Hematopoietic multipotent progenitor cell treated with erythropoietin and hydrocortisone succinate and interleukin-3 and kit ligand, for 17 days (in vitro differentiated cells): ENCODE measurements at regions not wholly inside any gene's neighbourhood (a gene's known extent, or its start where the extent isn't known, plus 50 kb on each side); places are given as distances from the start of the nearest gene placed in this dataset.
"Not testable (repeated sequence)": the region's sequence is repeated elsewhere in the genome, so short reads cannot be mapped to it uniquely, and the experiment has no call there.

ENCODE experiments used
- DNase-seq: peaks from one replicate; pipeline ENCODE4 v3.0.0-alpha.2; 2015; ENCODE audit warnings: low spot score

GRCh38 chr15:44817797-44818196, 81.5 kb downstream of the TRIM69 start:
- DNase-seq: not testable (repeated sequence)

GRCh38 chr15:44819331-44819987, 83.1 kb downstream of the TRIM69 start:
- not testable (repeated sequence) for DNase-seq

GRCh38 chr15:44820535-44820934, 84.2 kb downstream of the TRIM69 start:
- DNase-seq: not testable (repeated sequence)

- DNase-seq: not testable (repeated sequence)
Observed at GRCh38 chr15:44820967-44821366, 84.6 kb downstream of the TRIM69 start.

DNA sequence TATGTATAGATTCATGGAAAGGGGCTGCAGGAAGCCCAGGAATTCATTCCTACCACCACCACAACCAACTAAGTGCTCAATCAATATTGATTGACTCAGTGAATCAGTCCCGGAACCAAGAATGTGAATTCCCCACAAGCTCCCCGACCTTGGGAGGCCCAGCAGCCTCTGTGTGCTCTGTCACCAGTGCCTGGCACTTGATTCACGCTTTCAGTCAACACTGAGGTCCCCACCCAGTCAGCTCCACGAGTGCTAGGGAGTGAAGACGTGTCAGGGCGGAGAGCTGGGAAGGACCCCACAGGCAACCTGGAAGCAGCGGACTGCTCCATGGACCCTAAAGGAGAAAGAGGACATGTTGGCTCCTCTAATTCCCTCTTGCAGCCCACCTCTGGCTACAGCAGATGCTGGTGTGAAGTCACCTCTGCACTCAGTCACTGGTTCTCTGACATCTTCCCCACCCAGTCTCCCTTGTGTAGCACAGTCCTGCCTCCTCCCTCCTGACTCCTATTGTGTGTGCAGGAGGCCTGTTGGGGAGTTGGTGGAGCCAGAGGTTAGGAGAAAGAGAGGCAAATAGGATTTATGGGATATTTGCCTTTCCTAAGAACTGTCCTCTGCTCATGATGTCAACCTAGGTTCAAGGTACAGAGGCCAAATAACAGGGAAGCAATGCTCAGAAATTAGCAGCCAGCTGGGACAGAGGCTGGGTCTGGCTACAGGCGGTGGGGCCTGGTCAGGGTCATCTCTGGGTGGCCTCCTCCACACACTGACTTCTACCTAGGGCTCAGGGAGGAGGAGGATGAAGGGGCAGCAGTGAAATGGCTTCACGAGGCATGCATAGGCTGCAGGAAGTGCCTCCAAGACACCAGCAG, 88.2 kb downstream of the TRIM69 start:
- DNase-seq: not testable (repeated sequence)

DNA sequence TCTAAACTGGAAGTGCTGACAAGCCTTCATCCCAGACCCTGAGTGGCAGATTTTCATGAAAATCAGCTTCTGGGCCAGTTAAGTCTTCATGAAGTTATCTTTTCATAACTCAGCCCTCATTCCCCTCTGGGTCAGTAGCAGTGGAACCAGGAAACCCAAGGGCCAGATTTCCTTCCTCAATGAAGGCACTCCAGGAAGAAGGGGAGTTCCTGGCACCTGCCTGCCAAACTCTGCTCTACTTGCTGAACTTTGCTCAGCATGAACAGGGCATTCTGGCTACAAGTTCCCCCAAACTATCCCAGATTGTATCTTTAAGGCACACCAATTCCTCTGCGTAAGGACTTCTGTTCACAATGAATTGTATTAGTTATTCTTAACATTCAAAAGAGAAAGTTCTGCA, 90.3 kb downstream of the TRIM69 start:
- not testable (repeated sequence) for DNase-seq

- DNase-seq: not testable (repeated sequence)
Observed at GRCh38 chr15:44828229-44828914, 92.0 kb downstream of the TRIM69 start.

DNA sequence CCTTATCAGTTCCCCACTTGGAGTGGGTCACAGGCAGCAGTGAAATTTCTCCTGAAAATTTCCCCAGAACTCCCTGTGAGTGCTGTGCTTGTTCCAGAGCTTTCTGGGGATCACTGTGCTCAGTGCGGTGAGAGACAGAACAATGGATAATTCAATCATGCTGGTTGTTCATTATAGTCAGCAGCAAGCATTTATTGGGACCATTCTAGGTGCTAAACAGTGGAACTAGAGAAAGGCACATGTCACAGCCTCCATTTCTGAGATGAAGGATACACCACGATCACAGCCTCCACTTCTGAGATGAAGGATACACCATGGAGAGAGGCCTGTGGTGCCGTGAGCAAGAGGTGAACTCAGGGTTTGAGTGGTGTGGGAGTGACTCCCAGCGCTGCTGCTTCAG, 92.8 kb downstream of the TRIM69 start:
- not testable (repeated sequence) for DNase-seq

- not testable (repeated sequence) for DNase-seq
Observed at GRCh38 chr15:44830692-44831408, 94.5 kb downstream of the TRIM69 start.

- not testable (repeated sequence) for DNase-seq
Observed at GRCh38 chr15:44831409-44831741, 95.0 kb downstream of the TRIM69 start.

DNA sequence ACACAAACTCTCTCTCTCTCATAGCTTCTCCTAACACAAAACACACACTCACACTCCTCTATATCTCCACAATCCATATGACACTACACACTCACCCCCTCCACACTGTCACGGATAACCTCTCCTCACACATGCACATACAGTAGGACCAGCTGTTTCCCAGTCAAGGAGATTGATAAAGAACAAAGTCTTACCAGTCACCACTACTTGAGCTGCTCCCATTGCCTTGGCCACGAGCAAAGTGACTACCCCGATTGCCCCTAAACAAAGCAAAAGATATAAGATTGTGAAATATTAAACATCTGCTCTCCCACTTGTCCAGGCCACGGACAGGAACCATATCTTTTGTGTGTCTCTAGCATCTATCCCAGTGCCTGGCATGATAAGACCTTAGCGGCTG, 95.8 kb downstream of the TRIM69 start:
- not testable (repeated sequence) for DNase-seq

- not testable (repeated sequence) for DNase-seq
Observed at GRCh38 chr15:44833081-44833480, 96.8 kb downstream of the TRIM69 start.

- not testable (repeated sequence) for DNase-seq
Observed at GRCh38 chr15:44833761-44834160, 97.4 kb downstream of the TRIM69 start.

GRCh38 chr15:44835082-44835481, 98.8 kb downstream of the TRIM69 start:
- not testable (repeated sequence) for DNase-seq

GRCh38 chr15:44836094-44836493, 99.8 kb downstream of the TRIM69 start:
- no peak for DNase-seq

DNA sequence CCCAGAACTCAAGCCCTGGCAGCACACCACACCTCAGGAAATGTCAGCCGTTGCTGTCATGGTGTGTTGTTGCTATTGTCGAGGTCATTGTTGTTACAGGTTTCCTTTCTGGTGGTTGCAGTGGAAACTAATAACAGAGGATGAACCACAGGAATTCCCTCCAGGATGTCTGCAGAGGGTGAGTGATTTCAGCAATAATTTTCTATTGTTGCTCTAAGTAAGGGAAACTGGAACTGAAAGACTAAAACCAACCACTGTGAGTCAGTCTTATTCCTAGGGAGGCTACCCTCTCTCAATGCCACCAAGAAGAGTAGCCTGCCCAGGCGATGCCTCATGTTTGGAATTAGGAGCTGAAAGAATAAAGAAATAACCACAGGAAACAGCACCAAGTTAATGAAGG, 102.6 kb downstream of the TRIM69 start:
- DNase-seq: not testable (repeated sequence)

DNA sequence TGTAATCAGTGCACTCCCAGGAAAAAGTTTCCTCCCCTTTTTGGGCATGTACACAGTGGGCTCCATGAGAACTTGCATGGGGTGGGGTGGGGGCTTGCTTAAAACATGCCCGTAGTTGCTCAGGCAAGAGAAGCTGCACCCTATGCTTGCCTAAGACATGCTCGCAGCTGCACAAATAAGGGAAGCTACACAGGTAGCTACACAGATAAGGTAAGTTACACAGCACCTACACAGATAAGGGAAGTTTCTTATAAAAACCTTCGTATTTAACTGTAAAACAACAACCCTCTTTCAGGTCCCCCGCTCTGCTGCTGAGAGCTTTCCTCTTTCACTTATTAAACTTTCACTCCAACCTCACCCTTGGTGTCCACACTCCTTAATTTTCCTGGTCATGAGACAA, 105.4 kb downstream of the TRIM69 start:
- DNase-seq: not testable (repeated sequence)

- not testable (repeated sequence) for DNase-seq
Observed at GRCh38 chr15:44842883-44843282, 106.6 kb downstream of the TRIM69 start.

GRCh38 chr15:44844936-44845335, 108.6 kb downstream of the TRIM69 start:
- DNase-seq: not testable (repeated sequence)

DNA sequence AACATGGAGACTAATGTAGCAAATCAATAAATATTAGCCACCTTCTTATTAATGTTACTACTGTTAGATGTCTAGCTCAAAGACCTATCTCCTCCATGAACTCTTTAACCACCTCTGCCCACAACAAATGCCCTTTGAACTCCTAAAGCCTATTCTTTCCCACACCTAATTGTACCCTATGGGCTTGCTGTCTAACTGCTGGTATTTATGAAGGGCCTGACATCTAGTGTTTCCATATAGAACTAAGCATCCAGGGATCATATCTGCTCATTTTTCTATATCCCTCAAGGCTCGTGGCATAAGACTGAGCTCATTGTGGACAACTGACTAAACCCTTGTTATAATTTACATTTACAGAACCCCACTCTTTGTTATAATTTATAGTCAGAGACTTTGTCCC, 109.8 kb downstream of the TRIM69 start:
- DNase-seq: not testable (repeated sequence)

DNA sequence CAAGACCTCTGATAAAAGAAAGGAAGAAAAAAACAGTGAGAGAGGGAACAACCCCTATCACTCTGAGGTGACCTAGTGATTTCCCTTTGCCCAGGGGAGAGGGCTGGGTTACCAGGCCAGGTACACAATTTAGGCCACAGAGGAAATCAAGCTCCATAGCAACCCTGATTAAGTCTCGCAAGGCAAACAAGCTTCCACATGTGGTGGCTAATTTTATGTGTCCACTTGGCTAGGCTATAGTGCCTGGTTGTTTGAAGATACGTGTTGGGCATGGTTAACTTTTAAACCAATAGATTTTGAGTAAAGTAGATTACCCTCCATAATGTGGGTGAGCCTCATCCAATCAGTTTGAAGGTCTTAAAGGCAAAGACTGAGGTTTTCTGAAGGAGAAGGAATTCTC, 108.9 kb upstream of the TERB2 start:
- not testable (repeated sequence) for DNase-seq

GRCh38 chr15:44848859-44849258, 107.6 kb upstream of the TERB2 start:
- DNase-seq: not testable (repeated sequence)
